Right atrium auricular region (tissue), 2 donors: ENCODE measurements at regions not wholly inside any gene's neighbourhood (a gene's known extent, or its start where the extent isn't known, plus 50 kb on each side); places are given as distances from the start of the nearest gene placed in this dataset.

Experiments
- DNase-seq: peaks from one replicate; pipeline ENCODE4 v3.0.0-alpha.2; 2019; ENCODE audit warnings: low spot score
- H3K27ac ChIP-seq, 2 donors: fragments of 200-600 bp; sonication (generic); 1 replicate in 1 of 2; 2 replicates in 1 of 2; pipeline ENCODE4 v1.5.1; 2016 to 2019
- H3K27me3 ChIP-seq, 2 donors: fragments of 200-600 bp; sonication (generic); one replicate each; pipeline versions ENCODE4 v1.5.1 to v1.6.0; 2017 to 2019
- H3K36me3 ChIP-seq: fragments of 200-600 bp; sonication (generic); one replicate; pipeline ENCODE4 v1.5.1; 2016
- H3K4me1 ChIP-seq, 2 donors: fragments of 200-600 bp; sonication (generic); one replicate each; pipeline versions ENCODE4 v1.5.1 to v1.6.0; 2017 to 2019
- H3K4me3 ChIP-seq, 2 donors: fragments of 200-600 bp; sonication (generic); 1 replicate in 1 of 2; 2 replicates in 1 of 2; pipeline ENCODE4 v1.5.1; 2017 to 2019; ENCODE audit warnings: mild to moderate bottlenecking in 1 of 2, moderate library complexity in 1 of 2
- H3K9me3 ChIP-seq, 2 donors: fragments of 200-600 bp; sonication (generic); one replicate each; pipeline ENCODE4 v1.5.1; 2019
- CTCF ChIP-seq, 2 donors: fragments of 200-600 bp; sonication (generic); IDR thresholded peaks; one replicate each; pipeline ENCODE4 v1.5.1; 2019; ENCODE audit warnings: antibody characterized with exemption in 2 of 2

- H3K4me1 ChIP-seq = no peaks in the 10 kb centered on the region
- no peak overlapping the region for H3K4me3 ChIP-seq
- TF ChIP-seq CTCF (IDR thresholded peaks at IDR 0.05) = no peak
- no peaks in the 10 kb centered on the region for H3K36me3 ChIP-seq
- DNase-seq = no peak
- no peak overlapping the region for H3K27ac ChIP-seq
- H3K27me3 ChIP-seq = no peaks in the 10 kb centered on the region
- peaks cover 0 to under 1% of the 10 kb centered on the region in 2 donors for H3K9me3 ChIP-seq
Observed at GRCh38 chr9:93810028-93810971, 144.9 kb downstream of the BARX1 start.

- Histone ChIP-seq H3K27me3 (no peaks in the 10 kb centered on the region), H3K36me3 (no peaks in the 10 kb centered on the region), H3K27ac (no peak overlapping the region), H3K9me3 (peaks cover 0 to 10% of the 10 kb centered on the region in 2 donors), H3K4me3 (no peak overlapping the region), H3K4me1 (no peaks in the 10 kb centered on the region)
- DNase-seq = no peak
- TF ChIP-seq CTCF (IDR thresholded peaks at IDR 0.05) = no peak
Observed at GRCh38 chr9:93809204-93809940, 145.8 kb downstream of the BARX1 start.

GRCh38 chr9:93808115-93809029 lies 146.8 kb downstream of the BARX1 start:
- Histone ChIP-seq H3K27me3 (no peaks in the 10 kb centered on the region), H3K4me1 (no peaks in the 10 kb centered on the region), H3K9me3 (peaks cover 0 to 10% of the 10 kb centered on the region in 2 donors), H3K27ac (no peak overlapping the region), H3K4me3 (no peak overlapping the region), H3K36me3 (no peaks in the 10 kb centered on the region)
- no peak for DNase-seq
- TF ChIP-seq CTCF (IDR thresholded peaks at IDR 0.05) = no peak

- Histone ChIP-seq H3K9me3 (peaks cover 0 to 10% of the 10 kb centered on the region in 2 donors), H3K36me3 (no peaks in the 10 kb centered on the region), H3K27me3 (no peaks in the 10 kb centered on the region), H3K27ac (no peak overlapping the region), H3K4me1 (no peaks in the 10 kb centered on the region), H3K4me3 (no peak overlapping the region)
- no peak for DNase-seq
- TF ChIP-seq CTCF (IDR thresholded peaks at IDR 0.05) = no peak
Observed at GRCh38 chr9:93807166-93808074, 147.7 kb downstream of the BARX1 start.
